ENCODE measurements at regions not wholly inside any gene's neighbourhood (a gene's known extent, or its start where the extent isn't known, plus 50 kb on each side); places are given as distances from the start of the nearest gene placed in this dataset.

GRCh38 chr6:41451515-41452163 is 94.5 kb upstream of the FOXP4 start:
- no peak for TF ChIP-seq CTCF (IDR thresholded peaks at IDR 0.05; ENCODE audit: unreplicated experiment)
- H3K27ac Mint-ChIP-seq (ENCODE audit: unreplicated experiment): peak overlapping the region; percentile 36
- H3K4me1 Mint-ChIP-seq (ENCODE audit: unreplicated experiment): peaks cover 19% of the 10 kb centered on the region
- no peaks in the 10 kb centered on the region for H3K9me3 Mint-ChIP-seq (ENCODE audit: unreplicated experiment)
- DNase-seq (ENCODE audit: low spot score): no peak
- H3K27me3 Mint-ChIP-seq (ENCODE audit: unreplicated experiment): peaks cover 9% of the 10 kb centered on the region
- peaks cover 4% of the 10 kb centered on the region for H3K36me3 Mint-ChIP-seq (ENCODE audit: low read depth, unreplicated experiment)
- no peak overlapping the region for H3K4me3 Mint-ChIP-seq (ENCODE audit: unreplicated experiment)

DNA sequence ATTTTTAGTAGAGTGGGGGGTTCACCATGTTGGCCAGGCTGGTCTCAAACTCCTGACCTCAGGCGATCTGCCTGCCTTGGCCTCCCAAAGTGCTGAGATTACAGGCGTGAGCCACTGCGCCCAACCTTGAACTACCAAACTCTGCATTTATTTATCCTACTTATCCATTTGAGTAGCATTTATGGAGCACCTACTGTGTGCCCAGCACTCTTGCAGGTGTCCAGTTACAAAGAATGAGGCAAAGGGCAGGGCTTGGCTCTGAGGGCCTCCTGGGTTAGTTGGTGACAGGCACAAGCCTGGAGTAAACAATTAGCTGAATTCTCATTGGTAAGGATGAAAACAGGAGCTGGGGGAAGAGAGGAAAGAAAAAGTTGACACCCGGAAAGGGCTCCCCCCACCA is 93.4 kb upstream of the FOXP4 start:
- H3K4me3 Mint-ChIP-seq (ENCODE audit: unreplicated experiment): no peak overlapping the region
- no peaks in the 10 kb centered on the region for H3K9me3 Mint-ChIP-seq (ENCODE audit: unreplicated experiment)
- peaks cover 6% of the 10 kb centered on the region for H3K27me3 Mint-ChIP-seq (ENCODE audit: unreplicated experiment)
- no peak overlapping the region for H3K27ac Mint-ChIP-seq (ENCODE audit: unreplicated experiment)
- H3K4me1 Mint-ChIP-seq (ENCODE audit: unreplicated experiment): peaks cover 21% of the 10 kb centered on the region
- no peak for DNase-seq (ENCODE audit: low spot score)
- H3K36me3 Mint-ChIP-seq (ENCODE audit: low read depth, unreplicated experiment): peaks cover 4% of the 10 kb centered on the region
- TF ChIP-seq CTCF (IDR thresholded peaks at IDR 0.05; ENCODE audit: unreplicated experiment): no peak

- H3K4me1 Mint-ChIP-seq (ENCODE audit: unreplicated experiment): peaks cover 25% of the 10 kb centered on the region
- no peak overlapping the region for H3K4me3 Mint-ChIP-seq (ENCODE audit: unreplicated experiment)
- peaks cover 3% of the 10 kb centered on the region for H3K36me3 Mint-ChIP-seq (ENCODE audit: low read depth, unreplicated experiment)
- H3K9me3 Mint-ChIP-seq (ENCODE audit: unreplicated experiment): no peaks in the 10 kb centered on the region
- H3K27ac Mint-ChIP-seq (ENCODE audit: unreplicated experiment): no peak overlapping the region
- TF ChIP-seq CTCF (IDR thresholded peaks at IDR 0.05; ENCODE audit: unreplicated experiment): no peak
- peaks cover 6% of the 10 kb centered on the region for H3K27me3 Mint-ChIP-seq (ENCODE audit: unreplicated experiment)
- DNase-seq (ENCODE audit: low spot score): no peak
Measured at GRCh38 chr6:41453244-41453643, 92.9 kb upstream of the FOXP4 start.

GRCh38 chr6:41454189-41454789 is 91.9 kb upstream of the FOXP4 start:
- H3K27me3 Mint-ChIP-seq (ENCODE audit: unreplicated experiment): peaks cover 11% of the 10 kb centered on the region
- no peak for DNase-seq (ENCODE audit: low spot score)
- H3K36me3 Mint-ChIP-seq (ENCODE audit: low read depth, unreplicated experiment): no peaks in the 10 kb centered on the region
- peaks cover 30% of the 10 kb centered on the region for H3K4me1 Mint-ChIP-seq (ENCODE audit: unreplicated experiment)
- no peak overlapping the region for H3K27ac Mint-ChIP-seq (ENCODE audit: unreplicated experiment)
- TF ChIP-seq CTCF (IDR thresholded peaks at IDR 0.05; ENCODE audit: unreplicated experiment): no peak
- no peak overlapping the region for H3K4me3 Mint-ChIP-seq (ENCODE audit: unreplicated experiment)
- no peaks in the 10 kb centered on the region for H3K9me3 Mint-ChIP-seq (ENCODE audit: unreplicated experiment)

DNA sequence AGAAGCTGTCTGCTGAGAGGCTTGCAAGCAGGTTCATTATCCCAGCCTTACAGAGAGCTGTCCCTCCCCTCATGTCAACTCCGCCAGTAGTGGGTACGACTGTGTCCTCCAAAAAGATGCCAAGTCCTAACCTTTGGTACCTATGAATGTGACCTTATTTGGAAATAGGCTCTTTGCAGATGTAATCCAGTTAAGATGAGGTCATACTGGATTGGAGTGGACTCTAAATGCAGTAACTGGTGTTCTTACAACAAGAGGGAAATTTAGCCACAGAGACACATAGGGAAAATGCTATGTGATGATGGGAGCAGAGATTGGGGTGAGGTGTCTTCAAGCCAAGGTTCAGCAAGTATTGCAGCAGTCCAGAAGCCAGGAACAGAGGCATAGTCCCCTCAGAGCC is 90.8 kb upstream of the FOXP4 start:
- no peak for DNase-seq (ENCODE audit: low spot score)
- Mint-ChIP-seq H3K4me3 (ENCODE audit: unreplicated experiment) (no peak overlapping the region), H3K27me3 (ENCODE audit: unreplicated experiment) (peaks cover 15% of the 10 kb centered on the region), H3K36me3 (ENCODE audit: low read depth, unreplicated experiment) (no peaks in the 10 kb centered on the region), H3K4me1 (ENCODE audit: unreplicated experiment) (peaks cover 30% of the 10 kb centered on the region), H3K27ac (ENCODE audit: unreplicated experiment) (no peak overlapping the region), H3K9me3 (ENCODE audit: unreplicated experiment) (no peaks in the 10 kb centered on the region)
- no peak for TF ChIP-seq CTCF (IDR thresholded peaks at IDR 0.05; ENCODE audit: unreplicated experiment)

All from endothelial cell (in vitro differentiated cells).